ENCODE measurements at regions not wholly inside any gene's neighbourhood (a gene's known extent, or its start where the extent isn't known, plus 50 kb on each side); places are given as distances from the start of the nearest gene placed in this dataset.
A peak's percentile ranks its signal among the peaks of the same experiment; 100 is the strongest.

GRCh38 chr1:229856009-229856650 lies 210.9 kb upstream of the GALNT2 start:
- TF ChIP-seq CTCF (IDR thresholded peaks at IDR 0.05 in 4 of 5, conservative IDR thresholded peaks at IDR 0.05 in 1 of 5), result no peak
- no peak for TF ChIP-seq POLR2A (IDR thresholded peaks at IDR 0.05)
- DNase-seq (peak in 1 of 2 donors; percentile 53), ATAC-seq (peak; percentile 58 to 76)
- intact Hi-C loops (cut with DNase I; ENCODE audit: low total_unique reads), result no loop called here
- no peaks in the 10 kb centered on the region for H3K27me3 ChIP-seq
- H3K36me3 ChIP-seq, result no peaks in the 10 kb centered on the region
- peaks cover 1 to 6% of the 10 kb centered on the region in 2 donors for H3K4me1 ChIP-seq
- in situ Hi-C loops (cut with MboI; ENCODE audit: low sequenced_read_pairs in 4 of 4), result no loop called here
- H3K4me3 ChIP-seq, result peak overlapping the region; percentile 19 to 51 (median 29)
- no peaks in the 10 kb centered on the region for H3K9me3 ChIP-seq
- H3K27ac ChIP-seq, result peak overlapping the region in 3 of 4 donors; percentile 40 to 64 (median 47)

- in situ Hi-C loops (cut with MboI; ENCODE audit: low sequenced_read_pairs in 4 of 4) (no loop called here), intact Hi-C loops (cut with DNase I; ENCODE audit: low total_unique reads) (no loop called here)
- no peaks in the 10 kb centered on the region for H3K9me3 ChIP-seq
- H3K27me3 ChIP-seq, result no peaks in the 10 kb centered on the region
- H3K27ac ChIP-seq, result no peak overlapping the region
- no peak overlapping the region for H3K4me3 ChIP-seq
- TF ChIP-seq CTCF (IDR thresholded peaks at IDR 0.05 in 4 of 5, conservative IDR thresholded peaks at IDR 0.05 in 1 of 5) (no peak), POLR2A (IDR thresholded peaks at IDR 0.05) (no peak)
- ATAC-seq, result no peak
- H3K4me1 ChIP-seq, result peaks cover 16 to 18% of the 10 kb centered on the region in 2 donors
- H3K36me3 ChIP-seq, result no peaks in the 10 kb centered on the region
- DNase-seq, result no peak
Observed at GRCh38 chr1:229857585-229857984, 209.5 kb upstream of the GALNT2 start.

GRCh38 chr1:229859026-229859425 lies 208.0 kb upstream of the GALNT2 start:
- ATAC-seq (no peak), DNase-seq (no peak)
- in situ Hi-C loops (cut with MboI; ENCODE audit: low sequenced_read_pairs in 4 of 4), result no loop called here
- peaks cover 30 to 33% of the 10 kb centered on the region in 2 donors for H3K4me1 ChIP-seq
- TF ChIP-seq CTCF (IDR thresholded peaks at IDR 0.05 in 4 of 5, conservative IDR thresholded peaks at IDR 0.05 in 1 of 5), result no peak
- no peak for TF ChIP-seq POLR2A (IDR thresholded peaks at IDR 0.05)
- H3K27ac ChIP-seq, result no peak overlapping the region
- no peaks in the 10 kb centered on the region for H3K9me3 ChIP-seq
- intact Hi-C loops (cut with DNase I; ENCODE audit: low total_unique reads), result no loop called here
- H3K4me3 ChIP-seq, result no peak overlapping the region
- H3K36me3 ChIP-seq, result no peaks in the 10 kb centered on the region
- no peaks in the 10 kb centered on the region for H3K27me3 ChIP-seq

GRCh38 chr1:229860926-229861325 lies 206.1 kb upstream of the GALNT2 start:
- TF ChIP-seq POLR2A (IDR thresholded peaks at IDR 0.05), result no peak
- TF ChIP-seq CTCF (IDR thresholded peaks at IDR 0.05 in 4 of 5, conservative IDR thresholded peaks at IDR 0.05 in 1 of 5), result no peak
- Histone ChIP-seq H3K27me3 (no peaks in the 10 kb centered on the region), H3K4me1 (peaks cover 43% of the 10 kb centered on the region in 2 donors), H3K36me3 (no peaks in the 10 kb centered on the region), H3K4me3 (no peak overlapping the region), H3K9me3 (no peaks in the 10 kb centered on the region), H3K27ac (peak overlapping the region; percentile 86 to 96 (median 93))
- DNase-seq (peak in 1 of 2 donors; percentile 37), ATAC-seq (no peak)
- intact Hi-C loops (cut with DNase I; ENCODE audit: low total_unique reads) (loop anchor here (5.0 kb wide), 1 partner anchor 206 kb away; the partner anchor contains the start of gene GALNT2), in situ Hi-C loops (cut with MboI; ENCODE audit: low sequenced_read_pairs in 4 of 4) (no loop called here)
